Fibroblast of lung (primary cell): ENCODE measurements at regions not wholly inside any gene's neighbourhood (a gene's known extent, or its start where the extent isn't known, plus 50 kb on each side); places are given as distances from the start of the nearest gene placed in this dataset.

Source experiments
- DNase-seq, 2 donors: peaks; one replicate each; pipeline versions ENCODE4 v3.0.0 to v3.0.0-alpha.2; 2010; ENCODE audit warnings: low read depth in 2 of 2
- H2AFZ ChIP-seq: 2 replicates; pipeline ENCODE4 v1.5.1; 2012; ENCODE audit warnings: low read length, control low read depth, inconsistent platforms
- H3K27ac ChIP-seq: 2 replicates; pipeline ENCODE4 v1.5.1; 2011; ENCODE audit warnings: low read length, control low read depth; ENCODE audit not compliant: insufficient read depth
- H3K27me3 ChIP-seq: 2 replicates; pipeline ENCODE4 v1.5.1; 2011; ENCODE audit warnings: mild to moderate bottlenecking, low read length; ENCODE audit not compliant: control insufficient read depth, insufficient read depth
- H3K36me3 ChIP-seq: 2 replicates; pipeline ENCODE4 v1.5.1; 2011; ENCODE audit warnings: low read length; ENCODE audit not compliant: control insufficient read depth, insufficient read depth
- H3K4me1 ChIP-seq: 2 replicates; pipeline ENCODE4 v1.5.1; 2011; ENCODE audit warnings: low read length; ENCODE audit not compliant: control insufficient read depth, insufficient read depth; ENCODE audit errors: extremely low read depth
- H3K4me2 ChIP-seq: 2 replicates; pipeline ENCODE4 v1.5.1; 2011; ENCODE audit warnings: low read length, control low read depth; ENCODE audit not compliant: insufficient read depth; ENCODE audit errors: extremely low read depth
- H3K4me3 ChIP-seq, 4 experiments: fragments of 200-600 bp in 1 of 4; sonication (generic) in 1 of 4; replicated peaks in 1 of 4; 2 replicates each; pipeline ENCODE4 v1.5.1; 2011 to 2016; ENCODE audit warnings: low read length in 4 of 4, low read depth in 3 of 4, mild to moderate bottlenecking in 3 of 4, control low read depth in 2 of 4, inconsistent platforms in 1 of 4, mixed read lengths in 1 of 4; ENCODE audit not compliant: insufficient read depth in 1 of 4; ENCODE audit errors: control extremely low read depth in 1 of 4
- H3K79me2 ChIP-seq: 2 replicates; pipeline ENCODE4 v1.5.1; 2012; ENCODE audit warnings: mild to moderate bottlenecking, low read length, inconsistent platforms; ENCODE audit not compliant: control insufficient read depth, insufficient read depth
- H3K9ac ChIP-seq: 2 replicates; pipeline ENCODE4 v1.5.1; 2011; ENCODE audit warnings: mild to moderate bottlenecking, low read length, control low read depth; ENCODE audit not compliant: insufficient read depth
- H3K9me3 ChIP-seq: 2 replicates; pipeline ENCODE4 v1.5.1; 2012; ENCODE audit warnings: low read depth, low read length; ENCODE audit not compliant: control insufficient read depth, insufficient read depth
- H4K20me1 ChIP-seq: 2 replicates; pipeline ENCODE4 v1.5.1; 2011; ENCODE audit warnings: low read length; ENCODE audit not compliant: control insufficient read depth, insufficient read depth; ENCODE audit errors: extremely low read depth
- CTCF ChIP-seq, 2 donors: IDR thresholded peaks in 1 of 2; conservative IDR thresholded peaks in 1 of 2; 1 replicate in 1 of 2; 2 replicates in 1 of 2; pipeline ENCODE4 v1.5.1; 2011 to 2012; ENCODE audit warnings: low read length in 2 of 2, control low read depth in 1 of 2, inconsistent platforms in 1 of 2, low read depth in 1 of 2, mild to moderate bottlenecking in 1 of 2
- EZH2 ChIP-seq: IDR thresholded peaks from 2 replicates; pipeline ENCODE4 v1.5.1; 2012; ENCODE audit warnings: low read length, control low read depth, mild to moderate bottlenecking; ENCODE audit errors: missing control alignments

- Histone ChIP-seq H3K4me2 (peak overlapping the region; percentile 40), H3K4me3 (no peak overlapping the region), H3K27ac (no peak overlapping the region), H3K9me3 (no peaks in the 10 kb centered on the region), H3K79me2 (no peaks in the 10 kb centered on the region), H3K4me1 (no peaks in the 10 kb centered on the region), H3K36me3 (no peaks in the 10 kb centered on the region), H4K20me1 (no peaks in the 10 kb centered on the region), H3K9ac (no peak overlapping the region), H3K27me3 (no peaks in the 10 kb centered on the region), H2AFZ (no peak overlapping the region)
- DNase-seq, result peak in 1 of 2 donors; percentile 72
- TF ChIP-seq CTCF (conservative IDR thresholded peaks at IDR 0.05 in 1 of 2, IDR thresholded peaks at IDR 0.05 in 1 of 2; ENCODE audit: low read depth in 1 of 2, low read length in 2 of 2) (no peak), EZH2 (no peak)
Observed at GRCh38 chr2:180472133-180472532, 465.0 kb upstream of the CWC22 start.

- Histone ChIP-seq H3K36me3 (no peaks in the 10 kb centered on the region), H2AFZ (no peak overlapping the region), H3K4me3 (no peak overlapping the region), H3K4me1 (no peaks in the 10 kb centered on the region), H3K27ac (no peak overlapping the region), H3K79me2 (no peaks in the 10 kb centered on the region), H4K20me1 (no peaks in the 10 kb centered on the region), H3K9ac (no peak overlapping the region), H3K27me3 (no peaks in the 10 kb centered on the region), H3K9me3 (no peaks in the 10 kb centered on the region), H3K4me2 (no peak overlapping the region)
- DNase-seq, result no peak
- TF ChIP-seq EZH2, result no peak
- no peak for TF ChIP-seq CTCF (conservative IDR thresholded peaks at IDR 0.05 in 1 of 2, IDR thresholded peaks at IDR 0.05 in 1 of 2; ENCODE audit: low read depth in 1 of 2, low read length in 2 of 2)
Observed at GRCh38 chr2:180463608-180464007, 456.5 kb upstream of the CWC22 start.

- no peaks in the 10 kb centered on the region for H3K9me3 ChIP-seq
- H3K79me2 ChIP-seq, result no peaks in the 10 kb centered on the region
- no peak overlapping the region for H3K9ac ChIP-seq
- H3K36me3 ChIP-seq, result no peaks in the 10 kb centered on the region
- no peak overlapping the region for H2AFZ ChIP-seq
- TF ChIP-seq CTCF (conservative IDR thresholded peaks at IDR 0.05 in 1 of 2, IDR thresholded peaks at IDR 0.05 in 1 of 2; ENCODE audit: low read depth in 1 of 2, low read length in 2 of 2), result no peak
- H3K27ac ChIP-seq, result no peak overlapping the region
- no peak for DNase-seq
- no peaks in the 10 kb centered on the region for H4K20me1 ChIP-seq
- no peaks in the 10 kb centered on the region for H3K27me3 ChIP-seq
- H3K4me3 ChIP-seq, result no peak overlapping the region
- no peaks in the 10 kb centered on the region for H3K4me1 ChIP-seq
- H3K4me2 ChIP-seq, result no peak overlapping the region
Observed at GRCh38 chr2:180461761-180462160, 454.7 kb upstream of the CWC22 start.
